CD14-positive monocyte (primary cell): ENCODE measurements at regions not wholly inside any gene's neighbourhood (a gene's known extent, or its start where the extent isn't known, plus 50 kb on each side); places are given as distances from the start of the nearest gene placed in this dataset.

Experiments
- DNase-seq, 3 donors: peaks; one replicate each; pipeline ENCODE4 v3.0.0-alpha.2; 2011 to 2022
- H2AFZ ChIP-seq: 2 replicates; pipeline ENCODE4 v1.6.0; 2012; ENCODE audit warnings: mild to moderate bottlenecking, low read depth, low read length, inconsistent platforms; ENCODE audit not compliant: insufficient read depth, poor library complexity, severe bottlenecking
- H3K27ac ChIP-seq, 2 donors: 1 replicate in 1 of 2; 2 replicates in 1 of 2; pipeline ENCODE4 v1.5.1; 2012 to 2013; ENCODE audit warnings: low read length in 2 of 2, control low read depth in 1 of 2, inconsistent platforms in 1 of 2, low read depth in 1 of 2, mild to moderate bottlenecking in 1 of 2
- H3K27me3 ChIP-seq, 2 donors: one replicate each; pipeline versions ENCODE4 v1.6.0 to v1.6.1; 2011 to 2013; ENCODE audit warnings: low read length in 2 of 2; ENCODE audit not compliant: control insufficient read depth in 2 of 2, insufficient read depth in 2 of 2
- H3K36me3 ChIP-seq, 2 donors: replicated peaks in 1 of 2; 1 replicate in 1 of 2; 2 replicates in 1 of 2; pipeline versions ENCODE4 v1.5.1 to v1.6.1; 2012 to 2013; ENCODE audit warnings: low read length in 2 of 2, control low read depth in 1 of 2, inconsistent platforms in 1 of 2, mild to moderate bottlenecking in 1 of 2; ENCODE audit not compliant: insufficient read depth in 2 of 2, control insufficient read depth in 1 of 2
- H3K4me1 ChIP-seq, 2 donors: 1 replicate in 1 of 2; 2 replicates in 1 of 2; pipeline versions ENCODE4 v1.5.1 to v1.6.1; 2012 to 2013; ENCODE audit warnings: low read length in 2 of 2, control low read depth in 1 of 2, inconsistent platforms in 1 of 2, mild to moderate bottlenecking in 1 of 2, moderate library complexity in 1 of 2; ENCODE audit not compliant: insufficient read depth in 2 of 2, control insufficient read depth in 1 of 2
- H3K4me2 ChIP-seq: replicated peaks from 2 replicates; pipeline ENCODE3; 2012; ENCODE audit warnings: low read length, moderate library complexity, mild to moderate bottlenecking; ENCODE audit not compliant: poor library complexity, severe bottlenecking; ENCODE audit errors: extremely low read depth
- H3K4me3 ChIP-seq, 3 experiments: fragments of 200-600 bp in 1 of 3; sonication (generic) in 1 of 3; replicated peaks in 1 of 3; 1 replicate in 2 of 3; 2 replicates in 1 of 3; pipeline ENCODE4 v1.5.1; 2011 to 2013; ENCODE audit warnings: low read length in 3 of 3, mild to moderate bottlenecking in 3 of 3, control low read depth in 2 of 3, low read depth in 2 of 3, inconsistent platforms in 1 of 3, moderate library complexity in 1 of 3
- H3K79me2 ChIP-seq: 2 replicates; pipeline ENCODE4 v1.6.0; 2012; ENCODE audit warnings: mild to moderate bottlenecking, control low read depth, inconsistent platforms, low read length, moderate library complexity; ENCODE audit not compliant: insufficient read depth
- H3K9ac ChIP-seq: 2 replicates; pipeline ENCODE4 v1.6.0; 2017; ENCODE audit warnings: low read length, mild to moderate bottlenecking; ENCODE audit not compliant: insufficient read depth, poor library complexity, severe bottlenecking
- H3K9me3 ChIP-seq, 2 donors: replicated peaks in 1 of 2; 1 replicate in 1 of 2; 2 replicates in 1 of 2; pipeline versions ENCODE4 v1.5.1 to v1.6.1; 2012 to 2013; ENCODE audit warnings: low read length in 2 of 2, control low read depth in 1 of 2; ENCODE audit not compliant: control insufficient read depth in 1 of 2, insufficient read depth in 1 of 2
- H4K20me1 ChIP-seq: 2 replicates; pipeline ENCODE4 v1.6.0; 2012; ENCODE audit warnings: mild to moderate bottlenecking, low read length, control low read depth, moderate library complexity; ENCODE audit not compliant: insufficient read depth
- H3K27ac Mint-ChIP-seq, 7 donors: one replicate each; pipeline ENCODE4 v1.8.0; 2020; ENCODE audit warnings: mild to moderate bottlenecking in 7 of 7, mixed read lengths in 7 of 7, moderate library complexity in 6 of 7, inconsistent platforms in 2 of 7
- H3K27me3 Mint-ChIP-seq, 3 donors: one replicate each; pipeline ENCODE4 v1.8.0; 2021 to 2022; ENCODE audit warnings: low read depth in 3 of 3, mild to moderate bottlenecking in 3 of 3, mixed read lengths in 3 of 3, moderate library complexity in 3 of 3, inconsistent platforms in 1 of 3
- H3K36me3 Mint-ChIP-seq, 2 donors: one replicate each; pipeline ENCODE4 v1.8.0; 2020; ENCODE audit warnings: mixed read lengths in 2 of 2, inconsistent platforms in 1 of 2, mild to moderate bottlenecking in 1 of 2
- H3K4me1 Mint-ChIP-seq: one replicate; pipeline ENCODE4 v1.8.0; 2020; ENCODE audit warnings: mild to moderate bottlenecking, mixed read lengths
- H3K4me3 Mint-ChIP-seq, 2 donors: one replicate each; pipeline ENCODE4 v1.8.0; 2020; ENCODE audit warnings: mild to moderate bottlenecking in 2 of 2, mixed read lengths in 2 of 2, moderate library complexity in 1 of 2
- H3K9me3 Mint-ChIP-seq, 7 donors: one replicate each; pipeline ENCODE4 v1.8.0; 2020 to 2022; ENCODE audit warnings: mixed read lengths in 7 of 7, mild to moderate bottlenecking in 6 of 7, moderate library complexity in 6 of 7, inconsistent platforms in 2 of 7
- WGBS: methylation state at CpG from one replicate; pipeline ENCODE4 v1.1.5; 2013; ENCODE audit warnings: missing lambda C conversion rate; ENCODE audit not compliant: insufficient coverage; 5-methylcytosine and 5-hydroxymethylcytosine counted together
- intact Hi-C, 2 donors: fragments of 100-400 bp; cut with micrococcal nuclease; formaldehyde crosslinking; loops; one replicate each; pipeline versions ENCODE4 v1.15.0 to v1.15.1; 2023
- TF ChIP-seq, protein P1 (sequence below): fragments of 200-600 bp; IDR thresholded peaks from one replicate; pipeline ENCODE4 v1.8.0; 2022; ENCODE audit warnings: antibody characterized with exemption, mild to moderate bottlenecking

DNA sequence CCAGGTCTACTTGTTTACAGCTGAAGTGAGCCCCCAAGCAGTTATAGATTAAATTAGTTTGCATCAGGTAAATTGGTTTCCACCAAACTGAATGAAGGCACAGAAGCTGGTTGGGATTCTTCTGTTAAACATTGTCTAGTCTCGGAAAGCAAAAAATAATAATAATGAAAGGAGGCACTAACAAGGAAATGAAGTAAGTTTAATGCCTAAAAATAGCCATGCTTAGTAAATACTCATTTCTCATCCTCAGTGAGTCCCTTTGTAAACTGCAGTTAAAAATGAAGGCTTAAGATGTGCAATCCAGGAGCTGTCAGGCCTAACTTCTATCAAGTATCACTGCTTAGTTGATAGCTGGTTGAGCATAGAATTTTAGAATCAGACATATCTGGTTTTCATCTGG, 113.5 kb downstream of the BTG1 start:
- Histone ChIP-seq H3K4me1 (peaks cover 31 to 37% of the 10 kb centered on the region in 2 donors), H3K79me2 (no peaks in the 10 kb centered on the region), H3K36me3 (no peaks in the 10 kb centered on the region), H3K9ac (no peak overlapping the region), H3K27ac (no peak overlapping the region), H3K9me3 (no peaks in the 10 kb centered on the region), H4K20me1 (no peaks in the 10 kb centered on the region), H3K27me3 (no peaks in the 10 kb centered on the region), H2AFZ (no peak overlapping the region), H3K4me3 (no peak overlapping the region), H3K4me2 (no peak overlapping the region)
- intact Hi-C loops, result no loop called here
- no peaks in the 10 kb centered on the region for H3K36me3 Mint-ChIP-seq
- H3K9me3 Mint-ChIP-seq, result no peaks in the 10 kb centered on the region
- H3K27me3 Mint-ChIP-seq, result peaks cover 0 to 3% (median 3%) of the 10 kb centered on the region in 3 donors
- WGBS, result no CpG with 5 or more reads among the region's 1 CpG
- TF ChIP-seq, protein P1, sequence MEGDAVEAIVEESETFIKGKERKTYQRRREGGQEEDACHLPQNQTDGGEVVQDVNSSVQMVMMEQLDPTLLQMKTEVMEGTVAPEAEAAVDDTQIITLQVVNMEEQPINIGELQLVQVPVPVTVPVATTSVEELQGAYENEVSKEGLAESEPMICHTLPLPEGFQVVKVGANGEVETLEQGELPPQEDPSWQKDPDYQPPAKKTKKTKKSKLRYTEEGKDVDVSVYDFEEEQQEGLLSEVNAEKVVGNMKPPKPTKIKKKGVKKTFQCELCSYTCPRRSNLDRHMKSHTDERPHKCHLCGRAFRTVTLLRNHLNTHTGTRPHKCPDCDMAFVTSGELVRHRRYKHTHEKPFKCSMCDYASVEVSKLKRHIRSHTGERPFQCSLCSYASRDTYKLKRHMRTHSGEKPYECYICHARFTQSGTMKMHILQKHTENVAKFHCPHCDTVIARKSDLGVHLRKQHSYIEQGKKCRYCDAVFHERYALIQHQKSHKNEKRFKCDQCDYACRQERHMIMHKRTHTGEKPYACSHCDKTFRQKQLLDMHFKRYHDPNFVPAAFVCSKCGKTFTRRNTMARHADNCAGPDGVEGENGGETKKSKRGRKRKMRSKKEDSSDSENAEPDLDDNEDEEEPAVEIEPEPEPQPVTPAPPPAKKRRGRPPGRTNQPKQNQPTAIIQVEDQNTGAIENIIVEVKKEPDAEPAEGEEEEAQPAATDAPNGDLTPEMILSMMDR, result no peak
- no peak overlapping the region for H3K4me3 Mint-ChIP-seq
- no peak overlapping the region for H3K27ac Mint-ChIP-seq
- peaks cover 55% of the 10 kb centered on the region for H3K4me1 Mint-ChIP-seq
- no peak for DNase-seq

DNA sequence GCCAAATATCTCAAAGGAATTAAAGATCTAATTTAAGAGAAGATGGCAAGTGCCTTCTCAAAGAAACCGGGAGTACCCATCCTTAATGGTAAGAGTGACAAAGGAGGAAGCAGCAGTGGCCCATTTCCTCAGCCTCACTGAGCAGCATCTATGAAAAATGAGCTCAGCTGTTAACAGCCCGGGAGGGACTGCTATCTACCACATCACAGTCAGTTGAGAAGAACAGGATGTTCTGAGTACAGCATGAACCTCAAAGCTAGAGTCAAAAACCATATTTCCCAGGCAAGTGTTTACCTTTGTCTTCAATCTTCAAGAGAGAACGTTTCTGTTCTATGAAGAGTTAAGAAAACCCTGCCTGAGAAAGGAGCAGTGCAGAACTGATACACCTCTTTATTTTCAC, 115.0 kb downstream of the BTG1 start:
- peak overlapping the region in 1 of 3 experiments; percentile 39 for H3K4me3 ChIP-seq
- peaks cover 29 to 36% of the 10 kb centered on the region in 2 donors for H3K4me1 ChIP-seq
- H3K9me3 ChIP-seq, result no peaks in the 10 kb centered on the region
- Mint-ChIP-seq H3K27ac (peak overlapping the region in 6 of 7 donors; percentile 63 to 83 (median 76)), H3K9me3 (no peaks in the 10 kb centered on the region), H3K4me3 (peak overlapping the region in 1 of 2 donors; percentile 73), H3K27me3 (peaks cover 0 to 3% (median 3%) of the 10 kb centered on the region in 3 donors), H3K4me1 (peaks cover 47% of the 10 kb centered on the region), H3K36me3 (no peaks in the 10 kb centered on the region)
- H3K79me2 ChIP-seq, result no peaks in the 10 kb centered on the region
- H3K27me3 ChIP-seq, result no peaks in the 10 kb centered on the region
- no peak overlapping the region for H3K9ac ChIP-seq
- peak overlapping the region; percentile 2 for H2AFZ ChIP-seq
- peak; percentile 20 to 30 (median 21) for DNase-seq
- 0% methylated on average over 1 of the region's 3 CpGs for WGBS
- TF ChIP-seq, protein P1, result no peak
- no peaks in the 10 kb centered on the region for H4K20me1 ChIP-seq
- intact Hi-C loops, result no loop called here
- H3K36me3 ChIP-seq, result no peaks in the 10 kb centered on the region
- peak overlapping the region in 1 of 2 donors; percentile 18 for H3K27ac ChIP-seq
- peak overlapping the region; percentile 39 for H3K4me2 ChIP-seq
